HL-60 (cell line): ENCODE measurements at regions not wholly inside any gene's neighbourhood (a gene's known extent, or its start where the extent isn't known, plus 50 kb on each side); places are given as distances from the start of the nearest gene placed in this dataset.

ENCODE experiments used
- GABPA ChIP-seq: IDR thresholded peaks from 2 replicates; pipeline ENCODE4 v1.6.1; 2012; ENCODE audit warnings: low read depth
- POLR2AphosphoS5 ChIP-seq: IDR thresholded peaks from 2 replicates; pipeline ENCODE4 v1.6.1; 2012; ENCODE audit warnings: low read depth
- SPI1 ChIP-seq: IDR thresholded peaks from 2 replicates; pipeline ENCODE4 v1.6.1; 2012; ENCODE audit warnings: low read depth, mild to moderate bottlenecking, borderline replicate concordance
- TF ChIP-seq, protein P1 (sequence below): IDR thresholded peaks from one replicate; pipeline ENCODE4 v1.5.1; 2011; ENCODE audit warnings: low read length, control low read depth, inconsistent platforms; ENCODE audit not compliant: insufficient read depth
- TF ChIP-seq, protein P2 (sequence below): IDR thresholded peaks from 2 replicates; pipeline ENCODE4 v1.6.1; 2012; ENCODE audit warnings: low read depth; ENCODE audit not compliant: insufficient replicate concordance

- TF ChIP-seq, protein P1, sequence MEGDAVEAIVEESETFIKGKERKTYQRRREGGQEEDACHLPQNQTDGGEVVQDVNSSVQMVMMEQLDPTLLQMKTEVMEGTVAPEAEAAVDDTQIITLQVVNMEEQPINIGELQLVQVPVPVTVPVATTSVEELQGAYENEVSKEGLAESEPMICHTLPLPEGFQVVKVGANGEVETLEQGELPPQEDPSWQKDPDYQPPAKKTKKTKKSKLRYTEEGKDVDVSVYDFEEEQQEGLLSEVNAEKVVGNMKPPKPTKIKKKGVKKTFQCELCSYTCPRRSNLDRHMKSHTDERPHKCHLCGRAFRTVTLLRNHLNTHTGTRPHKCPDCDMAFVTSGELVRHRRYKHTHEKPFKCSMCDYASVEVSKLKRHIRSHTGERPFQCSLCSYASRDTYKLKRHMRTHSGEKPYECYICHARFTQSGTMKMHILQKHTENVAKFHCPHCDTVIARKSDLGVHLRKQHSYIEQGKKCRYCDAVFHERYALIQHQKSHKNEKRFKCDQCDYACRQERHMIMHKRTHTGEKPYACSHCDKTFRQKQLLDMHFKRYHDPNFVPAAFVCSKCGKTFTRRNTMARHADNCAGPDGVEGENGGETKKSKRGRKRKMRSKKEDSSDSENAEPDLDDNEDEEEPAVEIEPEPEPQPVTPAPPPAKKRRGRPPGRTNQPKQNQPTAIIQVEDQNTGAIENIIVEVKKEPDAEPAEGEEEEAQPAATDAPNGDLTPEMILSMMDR, result no peak
- TF ChIP-seq POLR2AphosphoS5 (no peak), GABPA (no peak), SPI1 (no peak)
- TF ChIP-seq, protein P2, sequence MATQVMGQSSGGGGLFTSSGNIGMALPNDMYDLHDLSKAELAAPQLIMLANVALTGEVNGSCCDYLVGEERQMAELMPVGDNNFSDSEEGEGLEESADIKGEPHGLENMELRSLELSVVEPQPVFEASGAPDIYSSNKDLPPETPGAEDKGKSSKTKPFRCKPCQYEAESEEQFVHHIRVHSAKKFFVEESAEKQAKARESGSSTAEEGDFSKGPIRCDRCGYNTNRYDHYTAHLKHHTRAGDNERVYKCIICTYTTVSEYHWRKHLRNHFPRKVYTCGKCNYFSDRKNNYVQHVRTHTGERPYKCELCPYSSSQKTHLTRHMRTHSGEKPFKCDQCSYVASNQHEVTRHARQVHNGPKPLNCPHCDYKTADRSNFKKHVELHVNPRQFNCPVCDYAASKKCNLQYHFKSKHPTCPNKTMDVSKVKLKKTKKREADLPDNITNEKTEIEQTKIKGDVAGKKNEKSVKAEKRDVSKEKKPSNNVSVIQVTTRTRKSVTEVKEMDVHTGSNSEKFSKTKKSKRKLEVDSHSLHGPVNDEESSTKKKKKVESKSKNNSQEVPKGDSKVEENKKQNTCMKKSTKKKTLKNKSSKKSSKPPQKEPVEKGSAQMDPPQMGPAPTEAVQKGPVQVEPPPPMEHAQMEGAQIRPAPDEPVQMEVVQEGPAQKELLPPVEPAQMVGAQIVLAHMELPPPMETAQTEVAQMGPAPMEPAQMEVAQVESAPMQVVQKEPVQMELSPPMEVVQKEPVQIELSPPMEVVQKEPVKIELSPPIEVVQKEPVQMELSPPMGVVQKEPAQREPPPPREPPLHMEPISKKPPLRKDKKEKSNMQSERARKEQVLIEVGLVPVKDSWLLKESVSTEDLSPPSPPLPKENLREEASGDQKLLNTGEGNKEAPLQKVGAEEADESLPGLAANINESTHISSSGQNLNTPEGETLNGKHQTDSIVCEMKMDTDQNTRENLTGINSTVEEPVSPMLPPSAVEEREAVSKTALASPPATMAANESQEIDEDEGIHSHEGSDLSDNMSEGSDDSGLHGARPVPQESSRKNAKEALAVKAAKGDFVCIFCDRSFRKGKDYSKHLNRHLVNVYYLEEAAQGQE, result no peak
Measured at GRCh38 chr1:218494449-218494852, 149.3 kb downstream of the TGFB2 start.
